GM12878 (cell line): ENCODE measurements at regions not wholly inside any gene's neighbourhood (a gene's known extent, or its start where the extent isn't known, plus 50 kb on each side); places are given as distances from the start of the nearest gene placed in this dataset.

Experiments
- ATAC-seq: fragments of 200-7000 bp; cut with Tn5 transposase; 3 replicates; pipeline ENCODE4 v1.9.1; 2020; ENCODE audit warnings: mild to moderate bottlenecking, moderate library complexity
- BruUV-seq: library from RNA; stranded (reverse); fragments of 400-500 nt; replicated peaks from 2 replicates; lab custom pipeline; 2021; lab: Mats Ljungman, UMichigan
- CTCF ChIA-PET: fragments of 300-600 bp; sonication (Branson Sonifier 250); formaldehyde crosslinking; extraction: SDS; loops from one replicate; lab custom pipeline; 2021; ENCODE audit warnings: inconsistent platforms; lab: Yijun Ruan, JAX
- POLR2A ChIA-PET: fragments of 350-600 bp; formaldehyde crosslinking; extraction: SDS; loops from one replicate; lab custom pipeline; 2021; ENCODE audit warnings: inconsistent platforms; lab: Charles Lee
- RAD21 ChIA-PET: fragments of 300-600 bp; sonication (Branson Sonifier 250); formaldehyde crosslinking; loops from one replicate; lab custom pipeline; 2023; ENCODE audit warnings: antibody characterized with exemption; ENCODE audit not compliant: unreplicated experiment; lab: Charles Lee
- SMC1A ChIA-PET: fragments of 300-600 bp; sonication (Branson Sonifier 250); formaldehyde crosslinking; loops from one replicate; lab custom pipeline; 2023; ENCODE audit not compliant: unreplicated experiment, uncharacterized antibody; lab: Charles Lee
- DNase-seq: peaks from one replicate; pipeline ENCODE4 v3.0.0-alpha.2; 2011; ENCODE audit warnings: low read depth, low spot score
- FAIRE-seq: peaks from 3 replicates; lab custom pipeline; 2011; peaks lifted over from hg19 to GRCh38; lab: Jason Lieb, UNC
- H2AFZ ChIP-seq: 2 replicates; pipeline ENCODE4 v1.6.0; 2011; ENCODE audit warnings: low read depth, low read length, control low read depth; ENCODE audit not compliant: control insufficient read depth
- H3K27ac ChIP-seq: 2 replicates; pipeline ENCODE4 v1.5.1; 2011; ENCODE audit warnings: control low read depth; ENCODE audit not compliant: control insufficient read depth, insufficient read depth
- H3K27me3 ChIP-seq, 2 experiments: replicated peaks in 1 of 2; 2 replicates each; pipeline versions ENCODE4 v1.6.0 to v1.6.1; 2011; ENCODE audit warnings: low read length in 1 of 2; ENCODE audit not compliant: control insufficient read depth in 2 of 2, insufficient read depth in 2 of 2
- H3K36me3 ChIP-seq, 2 experiments: 2 replicates each; pipeline ENCODE4 v1.5.1; 2011; ENCODE audit warnings: low read length in 1 of 2; ENCODE audit not compliant: control insufficient read depth in 2 of 2, insufficient read depth in 2 of 2
- H3K4me1 ChIP-seq: 2 replicates; pipeline ENCODE4 v1.6.1; 2011; ENCODE audit warnings: mild to moderate bottlenecking, low read length, moderate library complexity, mixed read lengths; ENCODE audit not compliant: control insufficient read depth, insufficient read depth
- H3K4me2 ChIP-seq: 2 replicates; pipeline ENCODE4 v1.6.0; 2011; ENCODE audit warnings: control low read depth; ENCODE audit not compliant: control insufficient read depth, insufficient read depth
- H3K4me3 ChIP-seq: fragments of 200-600 bp; sonication (generic); 2 replicates; pipeline ENCODE4 v1.5.1; 2016
- H3K79me2 ChIP-seq: 2 replicates; pipeline ENCODE4 v1.6.0; 2011; ENCODE audit warnings: low read length; ENCODE audit not compliant: control insufficient read depth, insufficient read depth
- H3K9ac ChIP-seq: 2 replicates; pipeline ENCODE4 v1.8.0; 2011; ENCODE audit warnings: low read length, control low read depth, mixed read lengths; ENCODE audit not compliant: control insufficient read depth, insufficient read depth
- H3K9me3 ChIP-seq: replicated peaks from 3 replicates; pipeline ENCODE4 v1.5.1; 2011; ENCODE audit warnings: mild to moderate bottlenecking, low read length; ENCODE audit not compliant: control insufficient read depth, insufficient read depth
- H4K20me1 ChIP-seq: 2 replicates; pipeline ENCODE4 v1.6.0; 2011; ENCODE audit not compliant: control insufficient read depth, insufficient read depth
- CREB1 ChIP-seq: IDR thresholded peaks from 2 replicates; pipeline ENCODE4 v1.6.1; 2012; ENCODE audit warnings: low read depth, mild to moderate bottlenecking, inconsistent platforms
- E4F1 ChIP-seq: fragments of 450-650 bp; IDR thresholded peaks from 2 replicates; pipeline ENCODE4 v1.6.1; 2018; ENCODE audit warnings: borderline replicate concordance, mild to moderate bottlenecking; ENCODE audit not compliant: partially characterized antibody
- MXI1 ChIP-seq: fragments of 150-350 bp; IDR thresholded peaks from 2 replicates; pipeline ENCODE4 v1.6.1; 2011; ENCODE audit warnings: low read depth, mild to moderate bottlenecking, inconsistent platforms, low read length, improper control_type of control experiment
- PML ChIP-seq: IDR thresholded peaks from 2 replicates; pipeline ENCODE4 v1.6.1; 2012; ENCODE audit warnings: low read length, inconsistent platforms
- POLR2AphosphoS5 ChIP-seq: IDR thresholded peaks from 2 replicates; pipeline ENCODE4 v1.6.1; 2011; ENCODE audit warnings: mild to moderate bottlenecking, low read length, inconsistent platforms
- RAD51 ChIP-seq: fragments of 450-650 bp; IDR thresholded peaks from 2 replicates; pipeline ENCODE4 v1.6.1; 2016; ENCODE audit warnings: moderate library complexity, mild to moderate bottlenecking, inconsistent platforms
- ZBTB33 ChIP-seq: fragments of 450-650 bp; IDR thresholded peaks from 2 replicates; pipeline ENCODE4 v1.6.1; 2017; ENCODE audit warnings: mild to moderate bottlenecking
- ZNF592 ChIP-seq: fragments of 450-650 bp; IDR thresholded peaks from 2 replicates; pipeline ENCODE4 v1.6.1; 2017; ENCODE audit warnings: mild to moderate bottlenecking, moderate library complexity
- ZSCAN29 ChIP-seq: fragments of 450-650 bp; IDR thresholded peaks from 2 replicates; pipeline ENCODE4 v1.6.1; 2017; ENCODE audit warnings: mild to moderate bottlenecking, moderate library complexity
- WGBS: methylation state at CpG from one replicate; pipeline ENCODE4 v1.1.6; 2016; ENCODE audit warnings: low lambda C conversion rate; ENCODE audit not compliant: insufficient replicate concordance, insufficient coverage; ENCODE audit errors: missing lambda C conversion rate; 5-methylcytosine and 5-hydroxymethylcytosine counted together
- in situ Hi-C: fragments of 300-500 bp; cut with MboI; formaldehyde crosslinking; loops from 9 replicates; pipeline ENCODE4 v1.14.3; 2018; ENCODE audit warnings: mixed read lengths
- intact Hi-C: fragments of 100-400 bp; cut with micrococcal nuclease; formaldehyde crosslinking; loops from one replicate; pipeline ENCODE4 v1.14.2; 2022; ENCODE audit not compliant: unreplicated experiment

- Histone ChIP-seq H3K27me3 (no peaks in the 10 kb centered on the region), H3K4me3 (no peak overlapping the region), H3K27ac (no peak overlapping the region), H4K20me1 (no peaks in the 10 kb centered on the region), H2AFZ (no peak overlapping the region), H3K4me2 (no peak overlapping the region), H3K9me3 (no peaks in the 10 kb centered on the region)
- no TSS peak for BruUV-seq
- CTCF ChIA-PET: no interaction called here
- no peak for DNase-seq
- RAD21 ChIA-PET: no interaction called here
- WGBS: 20% methylated on average over 1 of the region's 1 CpG
- TF ChIP-seq E4F1 (no peak), ZSCAN29 (no peak), RAD51 (no peak), CREB1 (no peak), ZNF592 (no peak), ZBTB33 (no peak), POLR2AphosphoS5 (no peak), MXI1 (no peak), PML (no peak)
- TF ChIP-seq, all 136 proteins: peak for 0
- POLR2A ChIA-PET: no interaction called here
- H3K79me2 ChIP-seq: no peaks in the 10 kb centered on the region
- in situ Hi-C loops (no loop called here), intact Hi-C loops (no loop called here)
- FAIRE-seq (no peak), ATAC-seq (no peak)
- SMC1A ChIA-PET: no interaction called here
- H3K9ac ChIP-seq: no peak overlapping the region
- H3K4me1 ChIP-seq: no peaks in the 10 kb centered on the region
- H3K36me3 ChIP-seq: no peaks in the 10 kb centered on the region
Measured at GRCh38 chr5:12959713-12960112, 984.8 kb downstream of the DNAH5 start.
